HG02678 (cell line): ENCODE measurements at regions not wholly inside any gene's neighbourhood (a gene's known extent, or its start where the extent isn't known, plus 50 kb on each side); places are given as distances from the start of the nearest gene placed in this dataset.
"Not testable (repeated sequence)": the region's sequence is repeated elsewhere in the genome, so short reads cannot be mapped to it uniquely, and the experiment has no call there.

Experiments used
- ATAC-seq: cut with Tn5 transposase; IDR thresholded peaks from one replicate; pipeline ENCODE4 v1.9.1; 2021; ENCODE audit warnings: mild to moderate bottlenecking, moderate library complexity; ENCODE audit not compliant: unreplicated experiment

GRCh38 chr14:71355324-71356201 is 448.3 kb downstream of the PCNX1 start:
- ATAC-seq = peak; percentile 58

- peak; percentile 41 for ATAC-seq
These were observed 451.1 kb downstream of the PCNX1 start for GRCh38 chr14:71358209-71358931.

- not testable (repeated sequence) for ATAC-seq
These were observed 451.7 kb downstream of the PCNX1 start for GRCh38 chr14:71358932-71359421.

- no peak for ATAC-seq
These were observed 452.6 kb downstream of the PCNX1 start for GRCh38 chr14:71359823-71360222.

- no peak for ATAC-seq
These were observed 454.1 kb downstream of the PCNX1 start for GRCh38 chr14:71361336-71361735.

GRCh38 chr14:71361874-71362273 is 454.6 kb downstream of the PCNX1 start:
- ATAC-seq = no peak

- ATAC-seq = no peak
These were observed 455.0 kb downstream of the PCNX1 start for GRCh38 chr14:71362282-71362681.

GRCh38 chr14:71362920-71363584 is 455.8 kb downstream of the PCNX1 start:
- ATAC-seq = no peak

GRCh38 chr14:71363946-71364925 is 457.0 kb downstream of the PCNX1 start:
- no peak for ATAC-seq

GRCh38 chr14:71365361-71365760 is 458.1 kb downstream of the PCNX1 start:
- ATAC-seq = no peak

- ATAC-seq = no peak
These were observed 459.6 kb downstream of the PCNX1 start for GRCh38 chr14:71366861-71367260.

GRCh38 chr14:71371711-71372396 is 464.6 kb downstream of the PCNX1 start:
- no peak for ATAC-seq

GRCh38 chr14:71372411-71372838 is 465.2 kb downstream of the PCNX1 start:
- no peak for ATAC-seq

- no peak for ATAC-seq
These were observed 466.5 kb downstream of the PCNX1 start for GRCh38 chr14:71373773-71374172.

- ATAC-seq = no peak
These were observed 467.7 kb downstream of the PCNX1 start for GRCh38 chr14:71374989-71375388.

- ATAC-seq = no peak
These were observed 469.8 kb downstream of the PCNX1 start for GRCh38 chr14:71377099-71377498.

- no peak for ATAC-seq
These were observed 473.0 kb downstream of the PCNX1 start for GRCh38 chr14:71380271-71380670.

GRCh38 chr14:71381814-71382213 is 474.6 kb downstream of the PCNX1 start:
- no peak for ATAC-seq

- no peak for ATAC-seq
These were observed 475.1 kb downstream of the PCNX1 start for GRCh38 chr14:71382315-71382714.

- ATAC-seq = no peak
These were observed 476.3 kb downstream of the PCNX1 start for GRCh38 chr14:71383510-71383909.
